ENCODE measurements at regions not wholly inside any gene's neighbourhood (a gene's known extent, or its start where the extent isn't known, plus 50 kb on each side); places are given as distances from the start of the nearest gene placed in this dataset.

GRCh38 chr21:18191139-18191538 lies 53.5 kb upstream of the CHODL start:
- Histone ChIP-seq H3K4me1 (no peaks in the 10 kb centered on the region), H3K36me3 (no peaks in the 10 kb centered on the region), H3K9me3 (replicated peaks) (no peaks in the 10 kb centered on the region), H3K4me3 (no peak overlapping the region), H3K27me3 (no peaks in the 10 kb centered on the region), H3K27ac (no peak overlapping the region)
- DNase-seq: no peak

GRCh38 chr21:18178509-18178908 lies 66.1 kb upstream of the CHODL start:
- no peaks in the 10 kb centered on the region for H3K4me1 ChIP-seq
- no peak overlapping the region for H3K27ac ChIP-seq
- no peaks in the 10 kb centered on the region for H3K9me3 ChIP-seq (replicated peaks)
- no peak overlapping the region for H3K4me3 ChIP-seq
- no peaks in the 10 kb centered on the region for H3K27me3 ChIP-seq
- H3K36me3 ChIP-seq: no peaks in the 10 kb centered on the region
- no peak for DNase-seq

DNA sequence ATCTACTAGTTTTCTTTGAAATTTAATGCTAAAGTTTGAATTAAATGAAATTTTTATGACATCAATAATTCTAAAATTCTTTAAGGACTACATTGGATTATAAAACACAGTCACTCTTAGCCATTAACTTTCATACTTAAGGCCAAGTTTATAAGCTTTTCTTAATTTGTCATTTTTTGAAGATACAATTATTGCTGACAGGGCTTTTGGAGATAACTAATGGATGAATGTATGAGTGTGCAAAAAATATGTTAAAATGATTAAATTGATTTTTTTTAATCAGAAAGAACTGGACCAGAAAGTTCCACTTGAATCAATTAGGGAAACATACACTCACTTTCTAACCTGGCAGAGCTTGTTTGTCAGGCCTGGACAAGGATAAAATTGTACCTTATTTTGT lies 70.3 kb upstream of the CHODL start:
- H3K36me3 ChIP-seq: no peaks in the 10 kb centered on the region
- H3K27me3 ChIP-seq: no peaks in the 10 kb centered on the region
- DNase-seq: no peak
- H3K4me3 ChIP-seq: no peak overlapping the region
- no peaks in the 10 kb centered on the region for H3K9me3 ChIP-seq (replicated peaks)
- no peak overlapping the region for H3K27ac ChIP-seq
- H3K4me1 ChIP-seq: no peaks in the 10 kb centered on the region

- Histone ChIP-seq H3K36me3 (no peaks in the 10 kb centered on the region), H3K4me3 (no peak overlapping the region), H3K4me1 (no peaks in the 10 kb centered on the region), H3K27ac (no peak overlapping the region), H3K9me3 (replicated peaks) (no peaks in the 10 kb centered on the region), H3K27me3 (no peaks in the 10 kb centered on the region)
- no peak for DNase-seq
Observed at GRCh38 chr21:18170829-18171228, 73.8 kb upstream of the CHODL start.

DNA sequence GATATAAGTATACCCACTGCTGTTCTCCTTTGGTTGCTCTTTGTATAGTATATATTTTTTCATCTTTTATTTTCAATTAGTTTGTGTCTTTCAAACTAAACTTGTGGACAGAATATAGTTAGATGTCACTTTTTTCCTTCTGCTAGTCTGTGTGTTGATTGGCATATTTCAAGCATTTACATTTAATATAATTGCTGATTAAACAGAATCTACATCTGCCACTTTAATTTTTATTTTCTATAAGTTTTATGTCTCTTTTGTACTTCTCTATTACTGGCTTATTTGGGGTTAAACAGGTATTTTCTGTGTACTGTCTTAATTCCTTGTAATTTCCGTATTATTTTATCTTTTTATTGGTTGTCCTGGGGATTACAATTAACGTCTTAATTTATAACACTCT lies 74.4 kb upstream of the CHODL start:
- Histone ChIP-seq H3K4me3 (no peak overlapping the region), H3K36me3 (no peaks in the 10 kb centered on the region), H3K9me3 (replicated peaks) (no peaks in the 10 kb centered on the region), H3K4me1 (no peaks in the 10 kb centered on the region), H3K27ac (no peak overlapping the region), H3K27me3 (no peaks in the 10 kb centered on the region)
- no peak for DNase-seq

- Histone ChIP-seq H3K9me3 (replicated peaks) (no peaks in the 10 kb centered on the region), H3K27ac (no peak overlapping the region), H3K4me1 (no peaks in the 10 kb centered on the region), H3K36me3 (no peaks in the 10 kb centered on the region), H3K4me3 (no peak overlapping the region), H3K27me3 (no peaks in the 10 kb centered on the region)
- no peak for DNase-seq
Observed at GRCh38 chr21:18168108-18168507, 76.5 kb upstream of the CHODL start.

DNA sequence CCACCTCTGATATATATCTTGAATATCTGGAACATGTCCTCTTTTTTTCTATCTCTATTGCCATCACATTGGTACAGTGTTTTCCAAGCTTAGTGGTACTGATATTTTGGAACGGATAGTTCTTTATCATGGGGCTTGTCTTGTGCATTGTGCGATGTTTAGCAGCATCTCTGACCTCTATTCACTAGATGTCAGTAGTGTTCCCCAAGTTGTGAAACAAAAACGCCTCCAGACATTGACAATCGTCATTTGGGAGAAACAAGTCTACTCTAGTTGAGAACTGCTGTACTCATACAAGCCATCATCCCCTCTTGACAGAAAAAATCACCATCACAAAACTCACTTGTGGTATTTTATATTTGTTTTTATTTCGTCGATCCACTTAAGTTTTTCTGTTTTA lies 79.7 kb upstream of the CHODL start:
- Histone ChIP-seq H3K27ac (no peak overlapping the region), H3K4me1 (no peaks in the 10 kb centered on the region), H3K4me3 (no peak overlapping the region), H3K9me3 (replicated peaks) (no peaks in the 10 kb centered on the region), H3K36me3 (no peaks in the 10 kb centered on the region), H3K27me3 (no peaks in the 10 kb centered on the region)
- peak in 1 of 2 experiments; percentile 14 for DNase-seq

GRCh38 chr21:18164483-18164882 lies 80.2 kb upstream of the CHODL start:
- Histone ChIP-seq H3K27me3 (no peaks in the 10 kb centered on the region), H3K36me3 (no peaks in the 10 kb centered on the region), H3K4me3 (no peak overlapping the region), H3K4me1 (no peaks in the 10 kb centered on the region), H3K9me3 (replicated peaks) (no peaks in the 10 kb centered on the region), H3K27ac (no peak overlapping the region)
- no peak for DNase-seq

DNA sequence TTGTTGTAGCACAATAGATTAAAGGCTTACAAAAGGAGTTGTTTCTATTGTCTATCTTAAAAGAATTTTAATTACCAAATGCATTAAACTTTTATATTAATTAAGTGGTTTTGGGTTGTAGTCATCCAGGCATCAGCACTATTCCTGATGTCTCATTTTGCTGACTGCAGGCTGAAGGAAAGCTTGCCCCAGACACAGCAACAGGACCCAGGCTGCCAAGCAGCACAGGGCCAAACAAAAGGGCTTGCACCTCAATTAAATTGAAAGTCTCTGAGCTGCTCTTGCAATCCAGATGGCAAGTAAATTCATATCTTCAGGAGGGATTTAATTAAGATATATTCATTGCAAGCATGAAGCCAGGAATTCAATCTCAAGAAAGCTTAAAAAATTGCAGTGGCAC lies 80.7 kb upstream of the CHODL start:
- Histone ChIP-seq H3K36me3 (no peaks in the 10 kb centered on the region), H3K9me3 (replicated peaks) (no peaks in the 10 kb centered on the region), H3K4me1 (no peaks in the 10 kb centered on the region), H3K4me3 (no peak overlapping the region), H3K27ac (no peak overlapping the region), H3K27me3 (no peaks in the 10 kb centered on the region)
- no peak for DNase-seq

- no peak overlapping the region for H3K4me3 ChIP-seq
Observed at GRCh38 chr21:18161841-18162240, 82.8 kb upstream of the CHODL start.

DNA sequence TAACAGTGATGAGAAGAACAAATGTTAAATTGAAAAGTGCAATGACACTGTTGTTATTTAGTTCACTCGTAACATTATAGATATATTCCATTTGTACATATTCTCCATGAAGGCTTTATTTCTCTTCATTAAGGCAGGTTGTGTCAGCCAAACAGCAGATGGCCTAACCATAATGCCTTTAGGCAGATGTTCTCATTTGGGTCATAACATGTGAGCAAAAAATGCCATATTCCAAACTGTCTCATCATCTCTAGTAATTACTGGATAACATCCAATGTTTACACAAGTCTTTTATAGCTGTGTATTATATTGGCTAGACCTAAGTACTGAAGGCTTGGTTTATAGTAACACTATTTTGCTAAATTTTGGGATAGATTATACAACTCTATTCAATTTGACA lies 87.2 kb upstream of the CHODL start:
- H3K36me3 ChIP-seq: no peaks in the 10 kb centered on the region
- H3K4me3 ChIP-seq: no peak overlapping the region
- no peaks in the 10 kb centered on the region for H3K9me3 ChIP-seq (replicated peaks)
- H3K4me1 ChIP-seq: peaks cover 11% of the 10 kb centered on the region
- H3K27ac ChIP-seq: no peak overlapping the region
- DNase-seq: no peak
- no peaks in the 10 kb centered on the region for H3K27me3 ChIP-seq

More at GRCh38 chr21:18161841-18162240, 82.8 kb upstream of the CHODL start:
- H3K9me3 ChIP-seq (replicated peaks): no peaks in the 10 kb centered on the region
- no peak overlapping the region for H3K27ac ChIP-seq
- H3K4me1 ChIP-seq: no peaks in the 10 kb centered on the region
- no peaks in the 10 kb centered on the region for H3K36me3 ChIP-seq
- DNase-seq: no peak
- H3K27me3 ChIP-seq: no peaks in the 10 kb centered on the region

DNA sequence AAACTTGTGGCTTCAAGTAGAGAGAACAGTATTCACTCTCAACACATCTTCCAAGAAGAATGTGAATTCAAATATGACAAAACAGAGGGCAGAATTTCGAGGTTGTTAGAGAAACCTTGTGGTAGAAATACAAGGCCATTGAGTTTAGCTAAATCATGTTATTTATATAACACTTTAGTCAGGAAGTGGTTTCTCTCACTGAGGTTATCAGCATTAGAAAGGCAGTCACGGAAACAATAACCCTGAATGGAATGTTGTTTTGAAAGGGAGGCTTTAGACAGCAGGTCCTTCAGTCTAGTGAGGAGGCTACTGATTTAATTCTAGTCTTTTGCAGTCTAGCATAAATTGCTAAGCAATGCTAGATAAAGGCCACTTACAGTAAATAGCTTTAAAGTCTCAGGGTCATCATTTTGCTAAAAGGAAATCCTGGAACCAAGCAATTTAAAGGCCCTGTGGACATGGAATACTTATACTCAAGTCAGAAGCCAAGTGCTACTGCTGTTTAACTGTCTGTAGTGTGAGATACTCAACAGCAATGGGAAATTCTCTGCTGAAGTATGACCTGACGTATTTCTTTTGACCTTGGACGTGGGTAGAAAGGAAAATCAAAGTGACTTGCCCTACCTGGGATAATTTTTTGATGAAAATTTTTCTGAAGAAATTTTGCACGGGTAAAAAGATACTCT lies 89.0 kb upstream of the CHODL start:
- Histone ChIP-seq H3K4me3 (no peak overlapping the region), H3K9me3 (replicated peaks) (no peaks in the 10 kb centered on the region), H3K4me1 (peaks cover 11% of the 10 kb centered on the region), H3K27ac (peak overlapping the region; percentile 11; the same call in 1 of the 2 replicates), H3K36me3 (no peaks in the 10 kb centered on the region), H3K27me3 (no peaks in the 10 kb centered on the region)
- DNase-seq: peak in 1 of 2 experiments; percentile 43

DNA sequence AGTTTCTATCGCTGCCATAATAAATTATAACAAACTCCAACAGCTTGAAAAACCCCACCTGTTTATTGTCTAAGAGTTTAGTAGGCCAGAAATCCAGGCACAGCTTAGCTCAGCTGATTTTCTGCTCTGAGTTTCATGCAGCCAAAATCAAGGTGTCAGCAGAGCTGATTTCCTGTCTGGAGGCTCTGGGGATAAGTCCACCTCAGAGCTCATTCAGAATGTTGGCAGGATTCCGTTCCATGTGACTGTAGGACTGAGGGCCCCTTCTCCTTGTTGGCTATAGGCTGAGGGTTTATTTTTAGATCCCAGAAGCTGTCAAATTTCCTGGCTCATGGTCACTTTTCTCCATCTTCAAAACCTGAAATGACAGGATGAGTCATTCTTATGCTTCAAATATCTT lies 91.6 kb upstream of the CHODL start:
- Histone ChIP-seq H3K4me3 (no peak overlapping the region), H3K27me3 (no peaks in the 10 kb centered on the region)

DNA sequence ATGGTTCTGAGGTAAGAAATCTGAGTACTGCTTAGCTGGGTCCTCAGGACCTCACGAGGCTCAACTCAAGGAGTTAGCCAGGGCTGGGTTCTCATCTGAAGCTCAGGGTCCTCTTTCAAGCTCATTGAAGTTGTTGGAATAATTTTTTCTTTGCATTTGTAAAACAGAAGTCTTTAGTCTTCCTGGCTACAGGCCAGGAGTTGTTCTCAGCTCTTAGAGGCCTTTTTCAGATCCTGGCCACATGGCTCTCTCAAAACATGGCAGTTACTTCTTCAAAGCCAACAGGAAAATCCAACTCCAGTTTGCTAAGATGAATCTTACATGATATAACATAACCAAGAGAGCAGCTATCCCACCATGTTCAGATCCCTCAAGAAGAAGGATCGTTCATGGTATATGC lies 92.3 kb upstream of the CHODL start:
- H3K9me3 ChIP-seq (replicated peaks): no peaks in the 10 kb centered on the region
- no peak overlapping the region for H3K4me3 ChIP-seq
- no peak for DNase-seq
- no peaks in the 10 kb centered on the region for H3K27me3 ChIP-seq
- no peaks in the 10 kb centered on the region for H3K36me3 ChIP-seq
- H3K4me1 ChIP-seq: peaks cover 11% of the 10 kb centered on the region
- H3K27ac ChIP-seq: no peak overlapping the region

More for the DNA sequence above, 91.6 kb upstream of the CHODL start:
- DNase-seq: peak in 1 of 2 experiments; percentile 8
- H3K9me3 ChIP-seq (replicated peaks): no peaks in the 10 kb centered on the region
- H3K4me1 ChIP-seq: peaks cover 11% of the 10 kb centered on the region
- no peak overlapping the region for H3K27ac ChIP-seq
- H3K36me3 ChIP-seq: no peaks in the 10 kb centered on the region

- Histone ChIP-seq H3K4me1 (peaks cover 11% of the 10 kb centered on the region), H3K27me3 (no peaks in the 10 kb centered on the region), H3K9me3 (replicated peaks) (no peaks in the 10 kb centered on the region), H3K4me3 (no peak overlapping the region), H3K27ac (no peak overlapping the region), H3K36me3 (no peaks in the 10 kb centered on the region)
- no peak for DNase-seq
Observed at GRCh38 chr21:18151046-18151445, 93.6 kb upstream of the CHODL start.

GRCh38 chr21:18148401-18148800 lies 96.2 kb upstream of the CHODL start:
- Histone ChIP-seq H3K27me3 (no peaks in the 10 kb centered on the region), H3K9me3 (replicated peaks) (no peaks in the 10 kb centered on the region), H3K36me3 (no peaks in the 10 kb centered on the region), H3K27ac (no peak overlapping the region), H3K4me3 (no peak overlapping the region), H3K4me1 (no peaks in the 10 kb centered on the region)
- no peak for DNase-seq
